Mesodermal cell (in vitro differentiated cells): ENCODE measurements at regions not wholly inside any gene's neighbourhood (a gene's known extent, or its start where the extent isn't known, plus 50 kb on each side); places are given as distances from the start of the nearest gene placed in this dataset.
"Not testable (repeated sequence)": the region's sequence is repeated elsewhere in the genome, so short reads cannot be mapped to it uniquely, and the experiment has no call there.

Source experiments
- H3K27ac ChIP-seq: 2 replicates; pipeline ENCODE4 v1.7.0; 2013; ENCODE audit warnings: mild to moderate bottlenecking, low read depth, low read length, moderate library complexity; ENCODE audit not compliant: severe bottlenecking
- H3K36me3 ChIP-seq: 2 replicates; pipeline ENCODE4 v1.7.1; 2013; ENCODE audit warnings: mild to moderate bottlenecking, low read length, moderate library complexity; ENCODE audit not compliant: control insufficient read depth, insufficient read depth
- H3K4me1 ChIP-seq: one replicate; pipeline ENCODE4 v1.7.1; 2013; ENCODE audit warnings: mild to moderate bottlenecking, low read length; ENCODE audit not compliant: insufficient read depth, control insufficient read depth, poor library complexity, severe bottlenecking
- H3K4me3 ChIP-seq: 2 replicates; pipeline ENCODE4 v1.7.0; 2013; ENCODE audit warnings: low read length, control low read depth, mild to moderate bottlenecking; ENCODE audit not compliant: insufficient read depth, poor library complexity, severe bottlenecking; ENCODE audit errors: extremely low read depth
- H3K9me3 ChIP-seq: 2 replicates; pipeline ENCODE4 v1.7.1; 2013; ENCODE audit warnings: mild to moderate bottlenecking, low read length, moderate library complexity; ENCODE audit not compliant: control insufficient read depth
- WGBS, 2 experiments: methylation state at CpG; one replicate each; pipeline ENCODE4 v1.1.5; 2013; ENCODE audit warnings: missing lambda C conversion rate in 2 of 2; ENCODE audit not compliant: insufficient coverage in 2 of 2; 5-methylcytosine and 5-hydroxymethylcytosine counted together

- H3K4me1 ChIP-seq, H3K27ac ChIP-seq, H3K9me3 ChIP-seq, H3K4me3 ChIP-seq, H3K36me3 ChIP-seq: not testable (repeated sequence)
Observed at GRCh38 chr9:64813072-64813471, 471.9 kb downstream of the FOXD4L5 start.

GRCh38 chr9:64778667-64779066 is 506.3 kb downstream of the FOXD4L5 start:
- H3K4me3 ChIP-seq, H3K27ac ChIP-seq, H3K4me1 ChIP-seq, H3K36me3 ChIP-seq, H3K9me3 ChIP-seq: not testable (repeated sequence)
- WGBS, 2 experiments, result 100% methylated on average over 1 of the region's 3 CpGs; no CpG with 5 or more reads in 1 of the 2 experiments

- H3K36me3 ChIP-seq, H3K4me3 ChIP-seq, H3K9me3 ChIP-seq, H3K4me1 ChIP-seq, H3K27ac ChIP-seq: not testable (repeated sequence)
- no CpG with 5 or more reads among the region's 2 CpGs for WGBS, 2 experiments
Observed at GRCh38 chr9:64776269-64776668, 508.7 kb downstream of the FOXD4L5 start.

- WGBS, 2 experiments, result 9 to 45% methylated on average over 2 to 10 of the region's 72 CpGs
- peak overlapping the region; percentile 29 for H3K4me3 ChIP-seq
- not testable (repeated sequence) for H3K27ac ChIP-seq, H3K4me1 ChIP-seq, H3K9me3 ChIP-seq, H3K36me3 ChIP-seq
Observed at GRCh38 chr9:64774813-64775793, 509.9 kb downstream of the FOXD4L5 start.

GRCh38 chr9:64774004-64774812 is 510.8 kb downstream of the FOXD4L5 start:
- H3K4me1 ChIP-seq, H3K9me3 ChIP-seq, H3K36me3 ChIP-seq, H3K27ac ChIP-seq: not testable (repeated sequence)
- 0% methylated on average over 1 of the region's 108 CpGs; no CpG with 5 or more reads in 1 of the 2 experiments for WGBS, 2 experiments
- H3K4me3 ChIP-seq, result peak overlapping the region; percentile 37

- Histone ChIP-seq H3K9me3 (no peaks in the 10 kb centered on the region), H3K27ac (no peak overlapping the region), H3K4me1 (no peaks in the 10 kb centered on the region), H3K4me3 (peak overlapping the region; percentile 37), H3K36me3 (no peaks in the 10 kb centered on the region)
- WGBS, 2 experiments, result 0% methylated on average over 10 of the region's 59 CpGs; no CpG with 5 or more reads in 1 of the 2 experiments
Observed at GRCh38 chr9:64773491-64773931, 511.5 kb downstream of the FOXD4L5 start.

GRCh38 chr9:64772751-64773331 is 512.2 kb downstream of the FOXD4L5 start:
- H3K27ac ChIP-seq, H3K36me3 ChIP-seq, H3K9me3 ChIP-seq, H3K4me1 ChIP-seq: not testable (repeated sequence)
- WGBS, 2 experiments, result no CpG with 5 or more reads among the region's 67 CpGs
- peak overlapping the region; percentile 37 for H3K4me3 ChIP-seq

GRCh38 chr9:64772123-64772736 is 512.8 kb downstream of the FOXD4L5 start:
- not testable (repeated sequence) for H3K4me3 ChIP-seq, H3K27ac ChIP-seq, H3K4me1 ChIP-seq, H3K36me3 ChIP-seq, H3K9me3 ChIP-seq
- WGBS, 2 experiments, result no CpG with 5 or more reads among the region's 4 CpGs
